Activated CD4-positive, alpha-beta T cell treated with anti-CD3 and anti-CD28 coated beads, Interleukin-2, amount 50 U/mL, for 4 hours (primary cell): ENCODE measurements at regions not wholly inside any gene's neighbourhood (a gene's known extent, or its start where the extent isn't known, plus 50 kb on each side); places are given as distances from the start of the nearest gene placed in this dataset.
"Not testable (repeated sequence)": the region's sequence is repeated elsewhere in the genome, so short reads cannot be mapped to it uniquely, and the experiment has no call there.

Source experiments
- DNase-seq, 2 experiments: peaks; one replicate each; pipeline ENCODE4 v3.0.0-alpha.2; 2020

- no peak for DNase-seq
Observed at GRCh38 chr4:29243851-29244250, 1476.3 kb upstream of the PCDH7 start.

DNA sequence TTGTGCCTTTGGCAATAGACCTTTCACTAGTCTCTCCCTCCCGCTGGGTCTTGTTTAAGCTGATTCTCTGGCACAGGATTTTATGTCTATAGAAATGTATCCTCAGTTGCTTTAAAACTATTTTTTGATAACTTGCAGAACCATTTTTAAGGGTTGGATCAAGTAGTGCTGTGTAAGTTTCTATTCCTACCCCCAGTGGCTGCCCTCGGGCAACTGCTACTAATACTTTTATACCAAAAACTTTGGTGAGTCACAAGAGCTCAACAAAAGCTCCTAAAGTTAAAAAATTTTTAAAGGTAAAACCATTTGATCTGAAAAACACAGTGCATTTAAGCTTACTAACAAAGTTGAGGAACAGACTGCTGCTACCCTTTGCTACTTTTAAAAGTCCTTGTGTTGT is 1460.6 kb upstream of the PCDH7 start:
- DNase-seq: no peak

GRCh38 chr4:29262986-29263385 is 1457.2 kb upstream of the PCDH7 start:
- no peak for DNase-seq

DNA sequence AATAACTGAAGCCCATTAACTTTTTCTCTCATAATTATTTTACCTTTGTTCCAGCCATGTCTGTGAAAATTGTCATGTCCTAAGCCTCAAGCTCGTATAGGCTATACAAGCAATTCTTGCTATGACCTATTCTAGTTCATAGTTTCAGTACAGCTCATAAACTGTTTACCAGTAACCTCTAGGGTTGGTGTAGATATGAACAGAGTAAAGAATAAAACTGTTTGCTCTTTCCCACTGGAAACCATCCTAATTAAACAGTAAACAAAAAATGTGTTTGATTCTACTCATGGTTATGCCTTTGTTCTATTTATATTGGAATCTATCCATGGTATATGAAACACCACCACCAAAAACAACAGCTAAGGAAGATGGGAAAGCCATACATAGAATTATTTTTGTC is 1444.0 kb upstream of the PCDH7 start:
- DNase-seq: no peak

GRCh38 chr4:29277381-29277780 is 1442.8 kb upstream of the PCDH7 start:
- DNase-seq: no peak

DNA sequence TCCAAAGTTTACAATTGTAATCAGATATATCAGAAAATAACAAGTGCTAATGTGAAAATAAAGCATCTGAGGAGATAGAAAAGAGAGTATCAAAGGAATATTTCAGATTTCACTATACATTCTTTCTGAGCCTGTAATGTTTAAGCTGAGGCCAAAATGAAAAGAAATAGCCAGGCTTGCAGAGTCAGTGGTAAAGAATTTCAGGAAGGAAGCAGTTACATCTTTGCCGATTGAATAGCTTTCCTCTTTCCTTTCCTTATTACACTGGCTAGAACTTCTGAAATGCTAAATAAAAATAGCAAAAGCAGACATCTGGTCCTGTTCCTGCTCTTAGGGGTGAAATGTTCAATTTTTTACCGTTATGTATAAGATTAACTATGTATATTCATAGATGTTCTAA is 1441.6 kb upstream of the PCDH7 start:
- no peak for DNase-seq

GRCh38 chr4:29289118-29289517 is 1431.1 kb upstream of the PCDH7 start:
- no peak for DNase-seq

DNA sequence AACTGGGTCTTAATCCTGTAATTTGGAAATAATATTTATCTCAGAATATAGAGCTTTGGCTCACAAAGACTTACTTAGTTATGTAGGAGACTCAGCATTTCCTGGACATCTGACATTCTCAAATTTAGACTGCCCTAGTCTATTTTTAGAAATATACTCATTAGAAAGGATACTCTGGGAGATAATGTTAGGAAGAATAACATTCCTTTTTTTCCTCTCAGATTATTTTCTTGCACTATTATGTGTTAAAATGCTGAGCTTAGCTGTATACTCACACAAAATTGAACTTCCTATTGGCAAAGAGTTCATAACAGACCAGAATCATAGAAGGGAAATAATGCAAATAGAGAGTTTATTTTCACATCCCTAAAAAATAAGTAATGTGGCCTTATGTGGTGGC is 1424.9 kb upstream of the PCDH7 start:
- no peak for DNase-seq

DNA sequence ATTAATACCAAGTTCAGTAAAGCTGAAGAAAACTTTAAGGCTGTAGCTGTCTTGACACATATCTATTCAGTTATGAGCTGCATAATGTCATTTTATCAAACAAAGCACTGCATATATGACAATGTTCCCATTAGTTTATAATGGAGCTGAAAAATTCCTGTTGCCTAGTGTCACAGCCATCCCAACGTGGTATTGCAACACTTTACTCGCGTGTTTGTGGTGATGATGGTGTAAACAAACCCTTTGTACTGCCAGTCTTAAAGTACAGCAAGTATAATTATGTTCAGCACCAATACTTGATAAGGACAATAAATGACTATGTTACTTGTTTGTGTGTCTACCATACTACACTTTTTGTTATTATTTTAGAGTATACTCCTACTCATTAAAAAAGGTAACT is 1415.6 kb upstream of the PCDH7 start:
- DNase-seq: no peak

- DNase-seq: no peak
Observed at GRCh38 chr4:29307256-29307655, 1412.9 kb upstream of the PCDH7 start.

- DNase-seq: no peak
Observed at GRCh38 chr4:29307755-29308154, 1412.4 kb upstream of the PCDH7 start.

DNA sequence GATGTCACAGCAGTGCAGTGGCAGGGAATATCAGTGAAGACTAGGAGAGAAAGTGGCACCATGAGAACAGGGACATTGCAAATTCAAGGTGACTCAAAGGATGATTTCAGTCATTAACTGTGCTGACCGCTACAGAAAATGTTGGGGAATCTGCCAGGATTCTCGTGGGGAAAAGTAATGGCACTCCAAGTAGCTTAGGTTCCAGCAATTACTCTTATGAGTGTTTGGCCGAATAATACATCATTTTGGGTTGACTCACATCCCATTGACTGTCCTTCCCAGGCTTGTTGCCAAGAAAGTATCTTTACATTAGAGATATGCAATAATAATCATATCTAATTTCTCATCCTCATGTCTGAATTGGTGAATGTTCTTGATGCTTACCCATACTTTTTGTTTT is 1411.1 kb upstream of the PCDH7 start:
- DNase-seq: no peak

GRCh38 chr4:29310252-29310651 is 1409.9 kb upstream of the PCDH7 start:
- DNase-seq: no peak

DNA sequence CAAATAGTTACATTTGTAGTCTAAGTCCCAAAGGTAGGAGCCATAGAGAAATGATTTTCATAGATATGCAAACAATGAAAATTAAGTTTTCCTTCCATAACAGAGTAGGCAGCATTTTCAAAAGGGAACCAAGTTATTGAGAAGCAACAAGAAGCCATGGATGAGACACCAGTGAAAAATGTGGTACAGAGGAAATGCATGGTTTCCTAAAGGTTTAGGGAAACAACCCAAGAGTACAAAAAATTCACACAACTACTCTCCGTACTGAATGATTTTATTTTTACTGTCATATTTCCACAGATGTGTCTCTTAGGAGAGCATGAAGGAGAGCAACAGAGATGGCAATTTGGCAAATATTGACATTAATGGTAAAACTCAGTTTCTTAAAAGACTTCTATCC is 1408.9 kb upstream of the PCDH7 start:
- no peak for DNase-seq

DNA sequence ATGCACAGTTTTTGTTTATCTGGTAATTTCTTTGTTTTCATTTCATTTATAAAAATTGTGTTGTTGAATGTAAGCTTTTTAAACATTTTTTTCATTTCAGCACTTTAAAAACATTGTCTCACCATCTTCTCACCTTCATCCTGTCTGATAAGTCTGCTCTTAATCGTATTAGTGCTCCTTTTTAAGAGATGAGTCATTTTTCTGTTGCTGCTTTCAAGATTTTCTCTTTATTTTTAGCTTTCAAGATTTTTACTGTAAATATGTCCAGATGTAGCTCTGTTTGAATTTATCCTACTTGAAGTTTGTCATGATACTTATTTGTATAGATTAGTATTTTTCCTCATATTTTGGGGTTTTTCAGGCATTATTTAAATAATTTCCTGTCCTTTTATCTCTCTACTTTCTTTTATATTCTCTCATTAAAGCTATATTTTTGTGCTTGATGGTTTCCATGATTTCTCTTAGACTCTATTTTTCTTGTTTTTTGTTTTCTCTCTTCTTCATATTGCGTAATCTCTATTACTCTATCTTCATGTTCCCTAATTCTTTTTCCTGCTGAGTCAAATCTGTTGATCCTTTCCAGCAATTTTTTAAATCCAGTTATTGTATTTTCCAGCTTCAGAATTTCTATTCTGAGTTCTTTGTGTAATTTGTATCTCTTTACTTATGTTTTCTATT is 1400.4 kb upstream of the PCDH7 start:
- no peak for DNase-seq

GRCh38 chr4:29320947-29321620 is 1399.1 kb upstream of the PCDH7 start:
- DNase-seq: no peak

GRCh38 chr4:29326004-29326403 is 1394.2 kb upstream of the PCDH7 start:
- no peak for DNase-seq

GRCh38 chr4:29326816-29327215 is 1393.4 kb upstream of the PCDH7 start:
- no peak for DNase-seq

DNA sequence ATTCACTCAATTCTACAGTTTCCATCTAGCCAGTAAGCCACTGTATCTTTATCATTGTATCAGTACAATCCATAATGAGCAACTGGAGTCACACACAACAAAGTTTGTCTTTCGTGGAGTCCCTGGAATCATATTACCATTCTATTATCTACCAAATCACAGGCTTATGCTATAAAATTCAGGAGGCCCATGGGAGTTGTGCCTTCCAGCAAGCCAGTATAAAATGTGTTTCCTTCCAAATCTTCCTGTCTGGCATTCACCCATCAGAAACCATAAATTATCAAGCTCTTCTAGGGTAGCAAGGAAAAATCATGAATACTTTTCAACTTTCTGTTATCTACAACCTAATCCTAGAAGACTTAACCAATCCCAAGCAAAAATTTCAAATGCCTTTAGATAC is 1383.3 kb upstream of the PCDH7 start:
- no peak for DNase-seq

DNA sequence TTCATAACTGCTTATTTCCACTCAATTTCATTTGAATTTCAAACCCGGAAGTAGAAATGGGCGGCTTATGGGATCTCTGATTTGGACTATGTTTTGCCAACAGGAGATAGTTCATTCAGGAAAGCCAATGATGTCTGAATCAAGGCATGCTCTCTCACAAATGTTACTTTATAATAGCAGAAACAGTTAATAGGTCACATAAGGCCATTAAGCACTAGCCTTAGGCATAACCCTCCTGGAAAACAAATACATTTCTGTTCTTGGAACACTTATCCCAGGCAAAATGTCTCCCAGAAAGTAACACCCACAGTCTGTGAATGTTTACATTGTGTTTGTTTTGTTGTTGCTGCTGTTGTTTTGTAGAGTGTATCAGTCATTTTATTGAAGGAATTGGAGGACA is 1347.2 kb upstream of the PCDH7 start:
- no peak for DNase-seq

DNA sequence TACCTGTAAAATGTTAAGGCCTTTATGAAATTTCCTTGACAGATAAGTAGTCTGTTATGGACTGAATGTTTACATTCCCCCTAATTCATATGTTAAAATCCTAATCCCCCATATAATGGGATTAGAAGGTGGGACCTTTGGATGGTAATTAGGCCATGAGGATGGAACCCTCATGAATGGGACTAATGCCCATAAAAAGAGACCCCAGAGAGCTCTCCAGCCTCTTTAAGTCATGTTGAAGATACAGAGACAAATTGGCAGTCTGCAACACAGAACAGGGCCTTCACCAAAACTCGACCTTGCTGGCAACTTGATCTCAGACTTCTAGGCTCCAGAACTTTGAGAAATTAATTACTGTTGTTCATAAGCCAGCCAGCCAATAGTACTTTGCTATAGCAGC is 1344.5 kb upstream of the PCDH7 start:
- DNase-seq: no peak

GRCh38 chr4:29378237-29378636 is 1341.9 kb upstream of the PCDH7 start:
- DNase-seq: not testable (repeated sequence)

GRCh38 chr4:29390921-29391320 is 1329.2 kb upstream of the PCDH7 start:
- no peak for DNase-seq

- DNase-seq: no peak
Observed at GRCh38 chr4:29405116-29405515, 1315.1 kb upstream of the PCDH7 start.

- DNase-seq: no peak
Observed at GRCh38 chr4:29415771-29416170, 1304.4 kb upstream of the PCDH7 start.
